Islet precursor cell (in vitro differentiated cells): ENCODE measurements at regions not wholly inside any gene's neighbourhood (a gene's known extent, or its start where the extent isn't known, plus 50 kb on each side); places are given as distances from the start of the nearest gene placed in this dataset.

Source experiments
- DNase-seq: peaks from one replicate; pipeline ENCODE4 v3.0.0-alpha.2; 2018

GRCh38 chr12:24198936-24199671 lies 249.6 kb upstream of the SOX5 start:
- DNase-seq = no peak

- no peak for DNase-seq
Measured at GRCh38 chr12:24198070-24198469, 248.6 kb upstream of the SOX5 start.

GRCh38 chr12:24197532-24197931 lies 248.1 kb upstream of the SOX5 start:
- peak; percentile 60 for DNase-seq

DNA sequence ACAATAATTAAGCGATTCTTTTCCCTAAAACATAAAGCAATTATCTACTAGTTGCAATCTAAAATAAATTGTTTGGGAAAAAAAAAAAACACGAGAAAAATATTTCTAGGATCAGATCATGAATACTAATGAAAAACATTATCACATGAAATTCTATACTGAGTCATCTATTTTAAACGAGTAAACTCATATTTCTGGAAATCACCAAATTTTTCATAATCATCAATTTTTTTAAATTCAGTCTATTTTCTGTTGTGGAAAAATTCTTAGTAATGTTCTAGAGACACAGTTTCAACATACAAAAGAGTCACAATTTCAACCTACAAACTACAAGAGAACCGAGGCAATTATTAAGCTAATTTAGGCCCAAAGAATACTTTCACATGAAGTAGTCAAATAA lies 245.6 kb upstream of the SOX5 start:
- DNase-seq = no peak

- no peak for DNase-seq
Measured at GRCh38 chr12:24191117-24191516, 241.6 kb upstream of the SOX5 start.

- DNase-seq = no peak
Measured at GRCh38 chr12:24185782-24186181, 236.3 kb upstream of the SOX5 start.

- no peak for DNase-seq
Measured at GRCh38 chr12:24177889-24178288, 228.4 kb upstream of the SOX5 start.

DNA sequence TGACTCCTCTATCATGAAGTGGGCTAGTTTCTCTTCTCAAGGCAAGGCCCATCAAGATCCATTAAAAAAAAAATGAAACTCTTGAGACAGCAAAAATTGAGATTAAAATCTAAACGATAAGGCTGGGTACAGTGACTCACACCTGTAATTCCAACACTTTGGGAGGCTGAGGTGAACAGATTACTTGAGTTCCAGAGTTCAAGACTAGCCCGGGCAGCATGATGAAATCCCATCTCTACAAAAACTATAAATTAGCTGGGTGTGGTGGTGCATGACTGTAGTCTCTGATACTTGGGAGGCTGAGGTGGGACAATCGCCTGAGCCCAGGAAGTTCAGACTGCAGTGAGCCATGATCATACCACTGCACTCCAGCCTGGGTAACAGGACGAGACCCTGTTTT lies 226.5 kb upstream of the SOX5 start:
- no peak for DNase-seq

- no peak for DNase-seq
Measured at GRCh38 chr12:24175284-24175683, 225.8 kb upstream of the SOX5 start.

- DNase-seq = no peak
Measured at GRCh38 chr12:24173067-24173466, 223.6 kb upstream of the SOX5 start.

DNA sequence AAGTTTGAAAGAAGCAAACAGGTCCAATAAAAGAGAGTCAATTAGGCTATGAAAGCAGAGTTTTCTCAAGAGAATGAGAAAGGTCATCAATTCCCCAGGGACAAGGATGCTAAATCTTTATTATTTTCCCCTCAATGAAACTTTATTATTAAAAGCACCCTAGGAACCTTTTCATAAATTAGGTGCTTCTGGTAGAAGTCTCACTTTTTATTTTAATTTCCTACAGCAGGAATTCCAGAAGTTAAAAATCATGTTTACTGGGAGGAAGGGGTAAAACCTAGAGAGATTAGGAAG lies 223.2 kb upstream of the SOX5 start:
- no peak for DNase-seq

- no peak for DNase-seq
Measured at GRCh38 chr12:24172031-24172772, 222.7 kb upstream of the SOX5 start.

DNA sequence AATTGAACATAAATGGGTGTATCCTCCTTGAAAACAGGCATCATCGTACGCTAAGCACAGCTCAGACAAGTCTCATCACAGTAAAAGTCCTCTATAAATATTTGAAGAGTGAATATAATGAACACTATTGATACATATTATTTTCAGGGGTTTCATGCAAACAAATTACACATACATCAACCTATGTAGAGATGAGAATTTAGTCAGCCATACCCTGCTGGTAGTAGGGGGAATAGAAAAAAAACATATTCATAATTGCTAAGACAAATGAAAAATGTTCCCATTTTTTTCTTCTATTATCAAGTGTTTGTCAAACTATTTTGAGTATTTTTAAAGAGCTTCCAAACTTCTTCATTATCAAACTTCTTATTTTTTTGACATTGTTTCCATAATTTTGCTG lies 205.6 kb upstream of the SOX5 start:
- DNase-seq = no peak

DNA sequence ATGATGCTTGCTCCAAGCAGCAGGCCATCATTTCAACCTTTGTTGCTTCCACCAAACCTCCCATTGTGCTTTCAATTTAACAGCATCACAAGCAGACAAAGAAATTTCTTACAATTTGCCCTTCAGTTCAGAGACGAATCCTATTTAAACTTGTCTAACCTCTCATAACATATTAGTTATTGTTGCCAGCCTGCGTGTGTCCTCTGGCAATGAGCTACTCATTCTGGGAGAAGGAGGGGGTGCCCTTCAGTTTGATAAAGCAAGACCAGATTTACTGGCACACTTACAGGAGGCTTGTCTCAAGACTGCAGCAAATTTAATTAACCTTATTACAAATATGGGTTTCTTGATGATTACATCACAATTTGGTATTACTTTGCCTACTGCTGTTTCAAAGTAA lies 203.6 kb upstream of the SOX5 start:
- DNase-seq = no peak

DNA sequence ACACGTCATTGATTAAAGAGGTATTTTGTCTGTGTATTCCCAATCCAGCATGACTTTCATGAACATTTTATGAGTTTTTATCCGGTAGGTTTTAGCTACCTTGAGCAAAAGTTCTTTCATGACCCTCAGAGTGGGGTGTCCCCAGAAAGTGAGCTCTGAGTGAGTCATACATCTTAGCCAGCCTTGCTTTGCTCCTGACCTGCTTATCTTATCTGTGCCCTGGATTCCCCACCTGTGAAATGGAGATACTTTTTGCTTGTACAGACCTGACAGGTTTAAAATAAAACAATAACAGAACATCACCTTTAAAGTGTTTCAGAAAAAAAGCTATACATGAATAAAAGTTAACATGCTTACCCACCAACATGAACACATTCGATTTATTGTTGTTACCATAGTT lies 202.8 kb upstream of the SOX5 start:
- DNase-seq = no peak

- no peak for DNase-seq
Measured at GRCh38 chr12:24143928-24144327, 194.5 kb upstream of the SOX5 start.

GRCh38 chr12:24139035-24139434 lies 189.6 kb upstream of the SOX5 start:
- no peak for DNase-seq

- DNase-seq = no peak
Measured at GRCh38 chr12:24138041-24138440, 188.6 kb upstream of the SOX5 start.

DNA sequence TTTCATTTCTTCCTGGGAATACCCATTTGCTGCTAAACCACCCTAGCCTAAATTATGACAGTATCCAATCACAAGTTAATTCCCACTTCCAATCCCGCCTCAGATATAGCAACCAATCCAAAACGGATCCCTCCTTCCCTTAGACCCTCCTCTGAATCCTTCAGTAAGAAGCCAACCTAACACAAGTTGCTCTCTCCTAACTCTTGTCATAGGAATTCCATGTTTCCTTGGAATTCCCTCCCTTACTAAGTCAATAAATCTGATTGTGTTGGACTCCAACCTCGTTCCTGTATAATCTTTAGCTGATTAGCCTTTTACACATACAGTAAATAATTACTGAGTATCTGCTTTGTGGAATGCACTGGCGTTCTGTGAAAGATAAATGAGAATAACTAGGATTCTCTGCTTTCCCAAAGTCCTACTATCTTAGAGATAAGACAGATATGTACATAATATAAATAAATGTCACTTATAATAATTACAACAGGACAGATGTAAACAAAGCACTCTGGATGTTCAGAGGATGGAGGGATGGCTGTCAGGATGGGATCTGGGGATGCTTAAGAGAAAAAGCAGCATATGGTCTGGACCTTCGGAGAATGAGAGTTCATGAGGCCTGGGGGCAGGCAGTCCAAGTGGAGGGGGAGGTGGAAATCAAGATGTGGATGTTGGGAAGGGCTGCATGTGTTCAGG lies 185.8 kb upstream of the SOX5 start:
- DNase-seq = no peak

- no peak for DNase-seq
Measured at GRCh38 chr12:24134092-24134491, 184.6 kb upstream of the SOX5 start.

- peak; percentile 88 for DNase-seq
Measured at GRCh38 chr12:24133384-24133783, 183.9 kb upstream of the SOX5 start.

DNA sequence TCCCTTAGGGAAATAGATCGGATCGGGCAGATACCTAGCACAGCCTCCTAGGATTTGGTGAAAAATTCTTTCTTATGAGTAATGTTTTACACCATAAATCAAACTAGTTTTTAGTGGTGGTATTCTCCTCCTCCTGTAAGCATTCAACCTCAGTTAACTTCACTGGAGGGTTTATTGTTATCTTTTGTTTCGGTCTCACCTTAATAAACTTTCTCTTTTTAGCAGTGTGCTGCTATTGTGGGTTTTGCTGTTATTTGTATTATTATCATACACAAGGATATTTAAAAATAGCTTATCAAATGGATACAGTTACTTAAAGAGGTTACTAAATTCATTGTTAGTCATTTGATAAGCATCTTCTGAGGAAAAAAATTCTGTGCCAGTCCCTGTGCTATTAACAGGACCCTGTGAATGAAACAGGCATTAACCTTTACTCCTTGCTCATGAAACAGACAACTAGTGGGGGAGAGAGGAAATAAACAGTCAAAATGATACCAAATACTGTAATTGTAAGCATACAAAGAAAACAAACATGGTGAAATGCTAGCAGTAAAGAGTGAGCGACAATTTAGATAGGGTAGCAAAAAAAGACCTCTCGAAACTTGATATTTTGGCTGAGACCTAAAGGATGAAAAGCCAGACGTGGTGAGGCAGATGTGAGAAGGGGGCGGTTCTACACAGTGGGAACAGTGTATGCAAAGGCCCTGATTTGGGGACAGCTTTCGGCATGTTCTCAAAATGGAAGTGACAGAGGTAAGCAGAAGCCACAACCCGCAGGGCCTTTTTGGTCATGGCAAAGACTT lies 178.7 kb upstream of the SOX5 start:
- DNase-seq = no peak

- no peak for DNase-seq
Measured at GRCh38 chr12:24125280-24125679, 175.8 kb upstream of the SOX5 start.
